HTR-8/SVneo (cell line): ENCODE measurements at regions not wholly inside any gene's neighbourhood (a gene's known extent, or its start where the extent isn't known, plus 50 kb on each side); places are given as distances from the start of the nearest gene placed in this dataset.
"Not testable (repeated sequence)": the region's sequence is repeated elsewhere in the genome, so short reads cannot be mapped to it uniquely, and the experiment has no call there.

Source experiments
- DNase-seq: peaks from one replicate; pipeline ENCODE4 v3.0.0; 2011; ENCODE audit warnings: low spot score, mixed read lengths; ENCODE audit not compliant: insufficient read length
- FAIRE-seq: peaks from 2 replicates; lab custom pipeline; 2011; peaks lifted over from hg19 to GRCh38; lab: Jason Lieb, UNC

DNA sequence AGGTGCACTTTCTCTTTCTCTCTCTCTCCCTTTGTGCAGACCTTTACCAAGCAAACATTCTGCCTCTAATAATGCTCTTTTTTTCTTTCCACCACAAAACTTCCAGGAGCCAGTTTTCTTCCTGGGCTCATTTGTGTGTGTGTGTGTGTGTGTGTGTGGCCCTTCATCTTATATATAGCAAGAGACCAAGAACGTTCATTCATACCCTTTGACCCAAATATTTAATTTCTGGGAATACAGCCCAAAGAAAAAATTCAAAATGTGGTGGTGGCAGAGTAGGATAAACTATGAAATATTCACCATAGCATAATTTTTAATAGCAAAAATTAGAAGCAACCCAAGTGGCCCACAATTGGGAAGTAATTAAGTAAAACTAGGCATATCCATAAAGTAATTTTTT lies 398.9 kb downstream of the IGSF11 start:
- DNase-seq (no peak), FAIRE-seq (no peak)

DNA sequence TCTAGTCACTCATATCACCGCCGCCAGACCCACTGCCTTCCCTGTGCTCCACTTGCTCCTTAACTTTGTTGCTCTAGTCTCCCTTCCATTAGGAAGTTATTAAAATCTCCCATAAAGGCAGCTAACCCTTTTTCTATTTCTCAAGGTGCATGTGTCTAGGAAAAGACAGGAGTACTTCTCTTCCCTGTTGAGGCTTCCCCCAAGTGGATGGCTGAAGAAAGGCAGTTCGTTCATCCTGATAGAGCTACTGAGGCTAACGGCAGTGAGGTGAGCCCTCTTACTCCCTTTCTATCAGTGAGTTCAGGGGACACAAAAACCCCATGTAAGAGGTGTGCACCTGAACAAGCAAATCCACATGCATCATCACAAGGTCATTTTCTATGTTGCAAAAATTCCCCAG lies 397.8 kb downstream of the IGSF11 start:
- FAIRE-seq (no peak), DNase-seq (no peak)

DNA sequence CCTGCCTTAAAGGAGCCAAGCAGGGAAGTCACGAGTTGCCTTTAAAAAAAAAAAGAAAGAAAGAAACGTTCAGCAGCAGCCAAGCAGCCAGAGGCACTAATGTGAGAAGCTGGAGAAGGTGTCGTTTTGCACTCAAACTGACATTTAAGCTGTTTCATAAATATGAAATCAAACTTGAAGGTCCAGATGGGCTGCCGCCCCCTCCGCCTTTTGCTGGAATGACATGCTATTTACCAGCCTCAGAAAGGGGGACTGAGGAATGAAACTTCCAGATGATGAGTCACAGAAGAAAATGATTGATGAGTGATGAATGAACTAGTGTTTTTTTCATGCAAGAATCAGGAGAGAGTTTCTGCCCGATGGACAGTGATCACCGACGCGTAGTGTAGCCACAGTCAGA lies 396.8 kb downstream of the IGSF11 start:
- no peak for DNase-seq
- FAIRE-seq, result no peak

DNA sequence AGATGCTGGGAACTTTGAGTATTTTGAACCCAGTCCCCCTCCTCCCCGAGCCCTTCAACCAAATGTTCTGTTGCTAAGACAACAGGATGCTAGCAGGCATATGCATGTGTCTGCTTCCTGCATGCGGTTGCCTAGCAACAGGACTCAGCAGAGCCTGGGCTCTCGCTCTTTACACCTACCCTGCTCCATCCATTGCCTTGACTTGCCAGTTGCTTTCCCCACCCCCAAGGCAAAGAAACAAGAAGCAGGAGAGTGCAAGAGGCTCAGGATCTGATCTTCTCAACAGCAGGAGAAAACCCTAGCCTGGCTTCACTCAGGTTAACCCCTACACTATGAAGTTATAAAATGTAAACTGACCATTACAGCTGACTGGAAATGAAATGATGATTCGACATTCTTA lies 393.0 kb downstream of the IGSF11 start:
- FAIRE-seq (no peak), DNase-seq (no peak)

DNA sequence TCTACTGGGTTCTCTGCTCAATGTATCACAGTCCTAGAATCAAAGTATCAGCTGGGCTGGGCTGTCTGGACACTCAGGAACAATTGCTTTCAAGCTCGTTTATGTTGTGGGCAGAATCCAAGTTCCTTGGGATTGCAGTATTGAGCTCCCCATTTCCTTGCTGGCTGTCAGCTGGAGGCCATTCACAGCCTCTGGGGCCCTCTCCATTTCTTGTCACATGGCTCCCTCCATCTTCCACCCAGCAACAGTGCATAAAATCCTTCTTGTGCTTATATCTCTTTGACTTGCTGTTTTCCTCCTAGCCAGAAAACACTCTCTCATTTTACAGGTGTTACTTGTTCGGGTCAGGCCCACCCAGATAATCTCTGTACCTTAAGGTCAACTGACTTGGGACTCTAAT lies 363.5 kb downstream of the IGSF11 start:
- DNase-seq, result no peak
- no peak for FAIRE-seq

DNA sequence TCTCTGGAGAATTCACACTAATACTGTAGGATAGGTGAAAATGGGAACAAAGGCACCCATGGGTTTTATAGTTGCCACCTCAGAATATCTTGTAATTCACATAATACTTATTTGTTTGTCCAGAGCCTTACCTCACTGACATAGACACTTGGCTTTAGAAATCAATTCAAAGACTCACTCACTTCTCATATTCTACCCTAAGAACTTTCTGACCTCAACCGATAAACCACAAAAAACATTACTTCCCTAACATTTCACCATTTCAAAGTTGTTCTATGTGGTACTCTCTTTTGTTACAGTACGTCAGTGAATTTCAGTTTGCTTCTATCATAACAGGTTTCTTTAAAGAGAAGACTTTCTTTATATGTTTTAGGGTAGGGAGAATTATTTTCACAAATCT lies 359.3 kb downstream of the IGSF11 start:
- DNase-seq (no peak), FAIRE-seq (no peak)

DNA sequence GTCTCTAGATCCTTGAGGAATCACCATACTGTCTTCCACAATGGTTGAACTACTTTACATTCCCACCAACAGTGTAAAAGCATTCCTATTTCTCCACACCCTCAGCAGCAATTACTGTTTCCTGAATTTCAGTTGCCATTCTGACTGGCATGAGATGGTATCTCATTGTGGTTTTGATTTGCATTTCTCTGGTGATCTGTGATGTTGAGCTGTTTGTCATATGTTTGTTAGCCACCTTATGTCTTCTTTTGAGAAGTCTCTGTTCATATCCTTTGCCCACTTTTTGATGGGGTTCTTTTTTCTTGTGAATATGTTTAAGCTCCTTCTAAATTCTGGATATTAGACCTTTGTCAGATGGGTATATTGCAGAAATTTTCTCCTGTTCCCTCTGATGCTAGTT lies 356.0 kb downstream of the IGSF11 start:
- not testable (repeated sequence) for DNase-seq, FAIRE-seq

DNA sequence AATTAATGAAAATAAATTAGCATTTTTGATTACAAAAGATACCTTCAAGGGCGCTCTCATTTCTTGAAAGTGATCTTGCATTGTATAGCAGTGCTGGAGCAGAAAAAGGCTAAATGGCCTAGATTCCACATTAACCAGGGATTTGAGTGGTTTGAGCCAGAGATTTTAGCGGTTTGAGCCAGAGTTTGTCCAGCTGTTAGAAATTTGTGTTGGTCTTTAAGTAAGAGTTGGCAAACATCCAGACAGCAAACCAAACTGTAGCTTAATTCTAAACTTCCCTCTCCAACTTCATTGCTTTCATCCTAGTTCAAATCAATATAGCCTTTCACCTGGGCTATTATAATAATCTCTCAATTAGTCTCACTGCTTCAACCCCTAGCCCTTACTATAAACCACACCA lies 351.7 kb downstream of the IGSF11 start:
- no peak for FAIRE-seq
- DNase-seq, result no peak

DNA sequence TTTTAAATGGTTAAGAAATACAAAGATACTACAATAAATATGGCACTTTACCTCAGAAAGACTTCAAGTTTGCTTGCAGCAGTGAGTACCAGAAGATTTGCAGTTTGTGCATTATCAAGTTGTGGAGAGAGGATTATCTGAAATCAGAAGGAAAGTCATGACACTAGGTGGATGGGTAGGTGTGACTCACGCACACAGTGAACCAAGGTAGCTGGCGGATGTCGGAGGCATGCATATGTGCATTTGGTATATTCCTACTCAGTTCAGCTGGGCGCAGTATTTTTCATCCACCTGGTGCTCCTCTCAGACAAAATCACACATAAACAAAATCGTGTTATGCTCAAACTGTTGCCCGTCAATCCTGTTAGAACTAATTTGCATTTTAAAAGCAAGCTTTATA lies 351.0 kb downstream of the IGSF11 start:
- FAIRE-seq (no peak), DNase-seq (no peak)

DNA sequence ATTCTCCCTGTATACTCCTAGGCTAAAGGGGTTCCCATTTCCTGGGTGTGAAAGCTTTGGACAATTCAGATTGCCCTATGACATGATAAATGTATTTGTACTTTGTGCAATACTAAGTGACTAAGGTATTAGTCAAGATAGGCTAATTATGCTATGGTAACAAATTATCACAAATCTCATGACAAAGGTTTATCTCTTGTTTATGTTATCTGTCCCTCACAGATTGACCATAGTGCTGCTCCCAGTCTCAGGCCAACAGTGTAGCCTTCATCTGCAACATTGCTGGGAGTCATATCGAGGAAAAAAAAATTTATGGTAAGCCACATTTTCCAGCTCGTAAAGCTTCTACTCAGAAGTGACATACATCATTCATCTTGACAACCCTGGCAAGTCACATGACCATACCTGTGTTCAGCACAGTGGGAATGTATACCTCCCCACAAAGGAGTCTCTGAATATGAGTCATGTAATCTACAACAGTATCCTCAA lies 346.2 kb downstream of the IGSF11 start:
- DNase-seq (no peak), FAIRE-seq (no peak)

DNA sequence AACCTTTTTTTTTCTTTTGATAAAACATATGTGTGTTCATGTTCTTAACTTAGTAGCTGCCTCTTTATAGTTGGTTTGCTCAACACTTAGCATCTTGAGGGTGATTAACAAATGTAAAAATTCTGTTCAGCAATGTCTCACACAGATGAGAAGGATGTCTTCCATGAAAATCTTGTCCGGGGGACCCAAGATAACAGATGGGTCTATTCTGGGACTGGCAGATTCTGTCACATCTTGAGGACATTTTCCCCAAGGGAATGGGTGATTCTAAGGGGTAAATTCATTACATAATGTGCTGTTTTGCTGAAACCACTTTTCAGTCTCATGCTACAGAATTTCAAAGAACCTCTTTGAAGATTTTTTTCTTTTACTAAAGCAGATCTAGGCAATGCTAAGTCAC lies 342.2 kb downstream of the IGSF11 start:
- DNase-seq (no peak), FAIRE-seq (no peak)

DNA sequence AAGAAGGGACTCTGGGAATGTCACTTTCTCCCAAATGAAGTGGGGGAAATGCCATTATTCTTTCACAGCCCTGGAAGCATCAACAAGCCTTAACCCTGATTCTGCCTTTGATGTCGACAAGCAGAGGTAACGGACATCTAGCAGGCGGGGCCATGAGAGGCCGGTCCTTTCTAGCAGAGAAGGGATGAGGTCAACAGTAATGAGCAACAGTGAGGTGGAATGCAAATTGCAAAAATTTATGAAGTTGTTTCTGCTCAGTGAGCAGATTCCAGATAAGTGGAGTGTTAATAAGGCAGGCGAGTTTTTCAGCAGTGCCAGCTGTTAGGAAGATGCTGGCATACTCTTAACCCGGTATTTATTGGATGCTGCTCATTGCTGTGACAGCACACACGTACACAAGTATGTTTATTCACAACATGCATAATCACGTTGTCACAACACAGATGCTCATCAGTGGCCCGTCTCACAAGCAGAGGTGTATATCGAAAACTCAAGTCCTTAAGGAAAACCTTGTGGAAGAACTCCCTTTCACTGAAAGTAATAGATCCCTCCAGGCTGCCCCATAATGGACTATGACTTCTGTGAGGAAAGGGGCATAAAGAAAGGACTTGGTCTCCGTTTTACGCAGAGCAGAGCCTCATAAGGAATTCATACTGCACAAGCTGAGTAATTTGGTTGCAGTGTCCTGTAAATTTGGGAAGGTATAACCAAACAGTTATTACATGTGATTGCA lies 329.0 kb downstream of the IGSF11 start:
- FAIRE-seq (no peak), DNase-seq (no peak)

DNA sequence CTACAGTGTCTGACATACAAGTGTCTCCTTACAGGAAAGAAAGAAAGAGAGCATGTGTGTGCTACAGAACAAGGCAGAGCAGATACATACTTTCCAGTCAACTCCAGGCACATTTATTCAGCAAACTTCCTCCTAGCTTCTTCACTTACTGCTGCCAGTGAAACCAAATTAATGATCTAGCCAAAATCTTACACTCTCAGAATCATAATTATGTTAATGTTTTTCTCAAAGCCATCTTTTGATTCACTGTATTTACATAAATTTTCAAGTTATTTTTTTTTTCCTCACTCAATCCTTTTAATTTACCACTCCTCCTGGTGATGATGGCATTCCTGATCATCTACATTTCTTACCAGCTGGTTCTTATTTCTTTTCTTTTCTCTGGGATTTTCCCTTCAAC lies 326.7 kb downstream of the IGSF11 start:
- DNase-seq (no peak), FAIRE-seq (no peak)

DNA sequence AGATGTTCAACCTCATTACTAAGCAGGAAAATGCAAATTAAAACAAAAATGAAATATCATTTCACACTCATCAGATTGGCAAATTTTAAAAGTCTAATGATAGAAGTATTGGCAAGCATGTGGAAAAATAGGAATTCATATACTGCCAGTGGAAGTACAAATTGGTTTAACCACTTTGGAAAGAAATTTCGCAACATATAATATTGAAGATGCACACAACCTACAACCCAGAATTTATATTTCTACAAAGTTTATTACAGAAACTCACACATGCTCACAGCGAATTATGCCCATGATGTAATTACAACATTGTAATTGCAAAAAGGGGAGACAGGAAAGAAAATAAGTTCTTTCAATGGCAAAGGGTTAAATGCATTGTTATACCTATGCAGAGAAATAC lies 324.1 kb downstream of the IGSF11 start:
- FAIRE-seq, result no peak
- DNase-seq, result no peak

DNA sequence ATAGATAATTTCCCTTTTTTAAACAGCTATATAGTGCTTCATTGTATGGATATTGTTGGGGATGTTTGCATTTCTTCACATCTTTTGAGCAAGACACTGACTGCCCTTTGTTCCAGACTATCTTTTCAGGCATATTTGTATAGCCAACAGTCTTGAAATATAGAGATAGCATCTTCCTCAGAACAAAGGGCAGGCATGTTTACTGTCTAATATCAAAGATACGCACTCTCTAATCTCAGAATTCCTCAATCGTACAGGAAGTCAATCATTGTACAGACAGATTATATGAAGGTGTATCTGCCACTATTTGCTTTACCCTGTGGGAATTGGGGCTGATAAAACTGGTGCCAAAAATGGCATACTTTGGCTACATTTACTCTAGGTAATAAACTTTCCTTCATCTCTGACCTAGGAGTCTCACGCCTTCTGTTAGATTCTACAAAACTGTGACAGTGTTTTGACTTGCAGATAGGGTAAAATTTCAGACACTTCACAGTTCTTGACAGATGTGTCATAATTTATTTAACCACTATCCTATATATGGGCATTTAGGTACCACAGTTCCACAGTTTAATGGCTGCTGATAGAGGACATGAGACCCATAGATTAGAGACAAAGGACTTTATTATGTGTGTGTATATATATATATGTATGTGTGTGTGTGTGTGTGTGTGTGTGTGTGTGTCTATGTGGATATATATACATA lies 321.0 kb downstream of the IGSF11 start:
- DNase-seq, result no peak
- no peak for FAIRE-seq

DNA sequence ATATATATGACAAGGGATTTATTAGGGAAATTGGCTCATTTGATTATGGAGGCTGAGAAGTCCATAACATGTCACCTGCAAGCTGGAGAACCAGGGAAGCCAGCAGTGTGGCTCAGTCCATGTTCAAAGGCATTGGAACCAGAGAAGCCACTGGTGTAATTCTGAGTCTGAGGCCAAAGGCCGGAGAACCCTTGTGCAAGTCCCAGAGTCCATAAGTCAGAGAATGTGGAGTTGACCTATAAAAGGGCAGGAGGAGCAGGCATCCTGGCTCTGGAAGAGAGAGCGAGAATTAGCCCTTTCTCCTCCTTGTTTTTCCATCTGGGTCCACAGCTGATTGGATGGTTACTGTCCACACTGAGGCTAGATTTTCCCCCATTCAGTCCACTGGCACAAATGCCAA lies 319.8 kb downstream of the IGSF11 start:
- no peak for FAIRE-seq
- DNase-seq, result no peak

DNA sequence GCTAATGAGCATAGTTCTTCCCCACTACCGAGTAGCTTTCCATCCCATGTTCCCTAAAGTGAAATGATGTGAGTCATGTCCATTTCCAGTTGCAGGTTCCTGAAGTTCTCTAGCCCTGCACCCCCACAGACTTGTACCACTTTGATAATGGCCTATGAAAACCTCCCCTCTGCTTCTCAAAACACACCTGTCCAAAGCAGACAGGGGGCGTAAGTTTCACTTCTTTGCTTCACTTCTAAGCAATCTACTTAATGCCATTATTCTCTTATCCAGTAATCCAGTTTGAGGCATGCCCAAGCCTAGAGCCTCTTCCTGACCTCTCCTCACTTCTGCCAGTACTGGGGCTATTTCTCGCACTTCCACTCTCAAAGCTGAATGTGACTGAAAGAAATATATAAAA lies 305.1 kb downstream of the IGSF11 start:
- FAIRE-seq (no peak), DNase-seq (no peak)

DNA sequence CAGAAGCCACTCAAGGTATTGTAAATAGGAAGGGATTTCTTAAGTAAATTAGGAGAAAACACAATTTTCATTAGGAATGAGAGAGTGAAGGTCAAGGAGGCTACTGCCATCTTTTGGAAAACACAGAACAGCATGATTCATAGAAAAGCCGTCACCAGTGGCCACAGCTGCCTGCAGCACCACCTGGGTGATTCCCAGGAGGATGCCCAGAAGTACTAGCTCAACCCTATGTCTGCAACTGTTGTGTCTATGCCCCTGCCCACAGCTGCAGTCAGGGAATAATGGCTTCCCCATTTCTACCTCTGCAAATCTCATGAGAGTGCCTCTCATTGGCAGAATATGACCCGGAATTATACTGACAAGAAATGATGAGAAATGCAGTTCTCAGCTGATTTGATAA lies 300.0 kb downstream of the IGSF11 start:
- no peak for DNase-seq
- no peak for FAIRE-seq

DNA sequence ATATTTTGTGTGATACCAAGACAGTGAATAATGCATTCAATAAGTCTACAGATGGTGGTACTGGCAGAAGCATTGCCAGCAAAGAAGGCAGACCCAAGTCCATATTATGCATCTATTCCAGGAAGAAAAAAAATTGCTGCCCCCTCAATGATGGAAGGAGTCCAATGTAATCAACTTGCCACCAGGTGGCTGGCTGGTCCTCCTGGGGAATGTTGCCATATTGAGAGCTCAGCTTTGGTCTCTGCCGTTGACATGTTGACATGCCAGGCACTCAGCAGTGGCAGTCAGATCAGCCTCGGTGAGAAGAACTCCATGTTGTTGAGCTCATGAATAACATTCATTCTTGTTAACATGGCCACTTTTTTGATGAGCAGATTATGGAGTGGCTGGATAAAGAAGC lies 298.5 kb downstream of the IGSF11 start:
- DNase-seq (no peak), FAIRE-seq (no peak)

DNA sequence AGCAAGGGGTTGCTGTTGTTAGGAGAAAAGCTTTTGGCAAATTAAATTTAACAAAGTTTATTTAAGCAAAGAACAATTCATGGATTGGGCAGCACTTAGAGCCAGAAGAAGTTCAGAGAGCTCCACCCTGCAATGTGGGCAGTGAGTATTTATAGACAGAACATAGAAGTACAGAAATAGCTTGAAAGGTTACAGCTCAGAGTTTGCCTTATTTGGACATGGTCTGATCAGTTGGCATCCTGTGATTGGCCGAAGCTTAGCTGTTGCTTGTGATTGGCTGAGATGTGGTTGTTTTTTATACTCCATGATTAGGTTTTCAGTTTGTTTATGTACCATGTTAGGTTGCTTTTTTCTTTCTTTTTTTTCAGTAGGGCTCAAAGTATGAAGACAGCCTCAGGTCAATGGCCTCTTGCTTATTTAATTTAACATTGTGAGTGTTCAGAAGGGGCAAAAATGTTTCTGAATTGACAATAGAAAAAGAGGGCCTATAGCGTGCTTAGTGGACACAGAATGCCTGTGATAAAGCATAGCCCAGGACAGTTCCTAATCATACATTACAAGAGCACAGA lies 293.8 kb downstream of the IGSF11 start:
- no peak for DNase-seq
- no peak for FAIRE-seq

DNA sequence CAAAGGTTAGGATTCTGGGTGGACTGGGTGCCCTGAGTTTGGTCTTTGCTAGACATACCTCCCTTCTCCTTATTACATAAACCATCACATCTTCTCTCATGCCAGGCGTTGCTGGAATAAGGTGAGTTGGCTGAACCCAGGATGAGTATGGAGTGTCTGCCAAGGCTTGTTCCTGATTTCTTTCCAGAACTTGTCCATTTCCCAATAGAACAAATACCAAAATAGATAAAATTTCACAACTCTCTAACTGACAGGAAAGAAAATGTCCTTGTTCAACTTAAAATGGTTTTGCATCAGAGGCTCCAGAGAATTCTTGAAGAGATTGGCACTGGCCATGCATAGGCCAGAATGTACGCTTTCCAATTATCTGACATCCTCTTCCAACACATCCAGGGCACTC lies 291.9 kb downstream of the IGSF11 start:
- no peak for FAIRE-seq
- no peak for DNase-seq

DNA sequence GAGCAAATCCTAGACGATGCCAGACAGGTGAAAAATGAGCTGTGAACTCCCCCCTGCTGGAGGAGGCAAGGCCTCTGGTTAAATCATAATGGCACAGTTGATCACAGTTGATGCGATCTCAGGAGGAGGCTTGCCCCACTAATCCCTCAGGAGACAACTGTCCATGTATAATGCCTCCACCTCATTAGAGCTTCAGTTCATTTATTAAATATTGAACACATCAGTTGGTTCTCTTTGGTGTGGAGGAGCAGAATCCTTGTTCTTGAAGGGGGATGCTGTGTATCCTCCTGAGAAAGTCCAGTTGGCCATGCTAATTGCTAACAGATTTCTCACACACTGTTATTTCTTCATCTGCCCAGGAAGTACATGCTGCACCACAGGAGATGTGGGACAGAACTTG lies 290.5 kb downstream of the IGSF11 start:
- DNase-seq (no peak), FAIRE-seq (no peak)
